GM12878 (cell line): ENCODE measurements at regions not wholly inside any gene's neighbourhood (a gene's known extent, or its start where the extent isn't known, plus 50 kb on each side); places are given as distances from the start of the nearest gene placed in this dataset.

Source experiments
- ATAC-seq: fragments of 200-7000 bp; cut with Tn5 transposase; 3 replicates; pipeline ENCODE4 v1.9.1; 2020; ENCODE audit warnings: mild to moderate bottlenecking, moderate library complexity
- BruUV-seq: library from RNA; stranded (reverse); fragments of 400-500 nt; replicated peaks from 2 replicates; lab custom pipeline; 2021; lab: Mats Ljungman, UMichigan
- CTCF ChIA-PET: fragments of 300-600 bp; sonication (Branson Sonifier 250); formaldehyde crosslinking; extraction: SDS; loops from one replicate; lab custom pipeline; 2021; ENCODE audit warnings: inconsistent platforms; lab: Yijun Ruan, JAX
- POLR2A ChIA-PET: fragments of 350-600 bp; formaldehyde crosslinking; extraction: SDS; loops from one replicate; lab custom pipeline; 2021; ENCODE audit warnings: inconsistent platforms; lab: Charles Lee
- RAD21 ChIA-PET: fragments of 300-600 bp; sonication (Branson Sonifier 250); formaldehyde crosslinking; loops from one replicate; lab custom pipeline; 2023; ENCODE audit warnings: antibody characterized with exemption; ENCODE audit not compliant: unreplicated experiment; lab: Charles Lee
- SMC1A ChIA-PET: fragments of 300-600 bp; sonication (Branson Sonifier 250); formaldehyde crosslinking; loops from one replicate; lab custom pipeline; 2023; ENCODE audit not compliant: unreplicated experiment, uncharacterized antibody; lab: Charles Lee
- DNase-seq: peaks from one replicate; pipeline ENCODE4 v3.0.0-alpha.2; 2011; ENCODE audit warnings: low read depth, low spot score
- FAIRE-seq: peaks from 3 replicates; lab custom pipeline; 2011; peaks lifted over from hg19 to GRCh38; lab: Jason Lieb, UNC
- H2AFZ ChIP-seq: 2 replicates; pipeline ENCODE4 v1.6.0; 2011; ENCODE audit warnings: low read depth, low read length, control low read depth; ENCODE audit not compliant: control insufficient read depth
- H3K27ac ChIP-seq: 2 replicates; pipeline ENCODE4 v1.5.1; 2011; ENCODE audit warnings: control low read depth; ENCODE audit not compliant: control insufficient read depth, insufficient read depth
- H3K27me3 ChIP-seq, 2 experiments: replicated peaks in 1 of 2; 2 replicates each; pipeline versions ENCODE4 v1.6.0 to v1.6.1; 2011; ENCODE audit warnings: low read length in 1 of 2; ENCODE audit not compliant: control insufficient read depth in 2 of 2, insufficient read depth in 2 of 2
- H3K36me3 ChIP-seq, 2 experiments: 2 replicates each; pipeline ENCODE4 v1.5.1; 2011; ENCODE audit warnings: low read length in 1 of 2; ENCODE audit not compliant: control insufficient read depth in 2 of 2, insufficient read depth in 2 of 2
- H3K4me1 ChIP-seq: 2 replicates; pipeline ENCODE4 v1.6.1; 2011; ENCODE audit warnings: mild to moderate bottlenecking, low read length, moderate library complexity, mixed read lengths; ENCODE audit not compliant: control insufficient read depth, insufficient read depth
- H3K4me2 ChIP-seq: 2 replicates; pipeline ENCODE4 v1.6.0; 2011; ENCODE audit warnings: control low read depth; ENCODE audit not compliant: control insufficient read depth, insufficient read depth
- H3K4me3 ChIP-seq: fragments of 200-600 bp; sonication (generic); 2 replicates; pipeline ENCODE4 v1.5.1; 2016
- H3K79me2 ChIP-seq: 2 replicates; pipeline ENCODE4 v1.6.0; 2011; ENCODE audit warnings: low read length; ENCODE audit not compliant: control insufficient read depth, insufficient read depth
- H3K9ac ChIP-seq: 2 replicates; pipeline ENCODE4 v1.8.0; 2011; ENCODE audit warnings: low read length, control low read depth, mixed read lengths; ENCODE audit not compliant: control insufficient read depth, insufficient read depth
- H3K9me3 ChIP-seq: replicated peaks from 3 replicates; pipeline ENCODE4 v1.5.1; 2011; ENCODE audit warnings: mild to moderate bottlenecking, low read length; ENCODE audit not compliant: control insufficient read depth, insufficient read depth
- H4K20me1 ChIP-seq: 2 replicates; pipeline ENCODE4 v1.6.0; 2011; ENCODE audit not compliant: control insufficient read depth, insufficient read depth
- BACH1 ChIP-seq: fragments of 450-650 bp; IDR thresholded peaks from 2 replicates; pipeline ENCODE4 v1.6.1; 2017; ENCODE audit warnings: mild to moderate bottlenecking, borderline replicate concordance
- BCL11A ChIP-seq: IDR thresholded peaks from 2 replicates; pipeline ENCODE4 v1.6.1; 2011; ENCODE audit warnings: low read depth, low read length
- SREBF1 ChIP-seq: IDR thresholded peaks from 2 replicates; pipeline ENCODE4 v1.6.1; 2012; ENCODE audit warnings: mild to moderate bottlenecking, low read length
- SUZ12 ChIP-seq: fragments of 200-600 bp; sonication (generic); IDR thresholded peaks from one replicate; pipeline ENCODE4 v1.6.1; 2018; ENCODE audit warnings: antibody characterized with exemption, mild to moderate bottlenecking; ENCODE audit not compliant: unreplicated experiment
- ZNF207 ChIP-seq: fragments of 450-650 bp; IDR thresholded peaks from 2 replicates; pipeline ENCODE4 v1.6.1; 2014; ENCODE audit warnings: antibody characterized with exemption, mild to moderate bottlenecking, borderline replicate concordance
- WGBS: methylation state at CpG from one replicate; pipeline ENCODE4 v1.1.6; 2016; ENCODE audit warnings: low lambda C conversion rate; ENCODE audit not compliant: insufficient replicate concordance, insufficient coverage; ENCODE audit errors: missing lambda C conversion rate; 5-methylcytosine and 5-hydroxymethylcytosine counted together
- in situ Hi-C: fragments of 300-500 bp; cut with MboI; formaldehyde crosslinking; loops from 9 replicates; pipeline ENCODE4 v1.14.3; 2018; ENCODE audit warnings: mixed read lengths
- intact Hi-C: fragments of 100-400 bp; cut with micrococcal nuclease; formaldehyde crosslinking; loops from one replicate; pipeline ENCODE4 v1.14.2; 2022; ENCODE audit not compliant: unreplicated experiment
- TF ChIP-seq, protein P1 (sequence below): fragments of 450-650 bp; formaldehyde crosslinking; IDR thresholded peaks from 2 replicates; pipeline ENCODE4 v1.4.0; 2022; ENCODE audit warnings: mild to moderate bottlenecking, moderate library complexity
- TF ChIP-seq, protein P2 (sequence below): fragments of 450-650 bp; IDR thresholded peaks from 2 replicates; pipeline ENCODE4 v1.6.1; 2017; ENCODE audit warnings: antibody characterized with exemption, mild to moderate bottlenecking, moderate library complexity

DNA sequence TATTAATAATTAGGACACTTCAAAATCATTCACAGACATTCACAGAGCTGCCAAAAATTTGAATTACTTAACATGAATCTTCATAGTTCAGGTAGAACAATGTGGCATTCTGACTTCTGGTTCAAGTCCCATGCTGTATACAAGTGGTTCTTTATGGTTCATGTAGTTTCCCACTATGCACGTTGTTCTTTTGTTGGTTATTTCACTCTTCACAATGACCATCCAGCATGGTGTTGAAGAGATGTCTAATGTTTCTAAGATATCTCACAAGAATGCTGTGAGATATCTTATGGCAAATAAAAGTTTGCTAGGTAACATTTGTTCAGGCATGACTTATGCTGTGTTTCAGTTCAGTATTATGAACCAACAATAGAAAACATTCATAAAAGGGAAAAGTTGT, 88.2 kb upstream of the SLITRK6 start:
- intact Hi-C loops = no loop called here
- H3K36me3 ChIP-seq = no peaks in the 10 kb centered on the region
- no peak overlapping the region for H2AFZ ChIP-seq
- no peaks in the 10 kb centered on the region for H3K27me3 ChIP-seq
- DNase-seq (no peak), ATAC-seq (no peak), FAIRE-seq (no peak)
- H4K20me1 ChIP-seq = no peaks in the 10 kb centered on the region
- H3K27ac ChIP-seq = no peak overlapping the region
- SMC1A ChIA-PET = interaction anchor here (0.7 kb wide), 1 partner anchor 387 kb away, joined by 3 read pairs; no protein-coding TSS in a partner anchor
- H3K9me3 ChIP-seq = no peaks in the 10 kb centered on the region
- CTCF ChIA-PET = no interaction called here
- RAD21 ChIA-PET = no interaction called here
- no peak for TF ChIP-seq SREBF1
- no peak for TF ChIP-seq SUZ12
- in situ Hi-C loops = no loop called here
- H3K4me2 ChIP-seq = no peak overlapping the region
- 0% methylated on average over 1 of the region's 1 CpG for WGBS
- POLR2A ChIA-PET = no interaction called here
- H3K4me1 ChIP-seq = no peaks in the 10 kb centered on the region
- no peak overlapping the region for H3K9ac ChIP-seq
- no peak overlapping the region for H3K4me3 ChIP-seq
- no TSS peak for BruUV-seq
- no peaks in the 10 kb centered on the region for H3K79me2 ChIP-seq

DNA sequence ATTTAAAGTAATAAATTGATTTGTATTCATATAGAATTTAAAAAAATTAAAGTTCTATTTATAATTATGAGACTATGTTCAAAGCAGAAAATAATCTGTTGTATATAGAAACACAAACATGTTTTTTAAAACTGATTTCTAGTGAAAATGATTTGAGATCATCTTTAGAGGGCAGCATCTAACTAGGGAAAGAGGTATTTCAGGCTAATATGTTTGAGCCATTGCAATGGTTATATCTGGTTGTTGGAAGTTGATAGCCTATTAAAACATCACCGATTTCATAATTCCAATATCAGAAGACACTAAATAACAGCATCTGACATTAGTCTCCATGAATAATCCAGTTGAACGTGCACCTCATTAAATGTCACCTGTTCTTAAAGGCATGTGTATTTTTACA, 79.8 kb upstream of the SLITRK6 start:
- no peak overlapping the region for H3K9ac ChIP-seq
- BruUV-seq = no TSS peak
- ChIA-PET CTCF (interaction anchor here (0.7 kb wide), 1 partner anchor 19 kb away, joined by 4 read pairs; no protein-coding TSS in a partner anchor), RAD21 (no interaction called here), SMC1A (interaction anchor here (0.6 to 0.7 kb wide), 2 partner anchors 126 to 495 kb away, joined by 3 read pairs; no protein-coding TSS in a partner anchor), POLR2A (no interaction called here)
- TF ChIP-seq BCL11A (no peak), BACH1 (no peak), ZNF207 (no peak)
- TF ChIP-seq, protein P1, sequence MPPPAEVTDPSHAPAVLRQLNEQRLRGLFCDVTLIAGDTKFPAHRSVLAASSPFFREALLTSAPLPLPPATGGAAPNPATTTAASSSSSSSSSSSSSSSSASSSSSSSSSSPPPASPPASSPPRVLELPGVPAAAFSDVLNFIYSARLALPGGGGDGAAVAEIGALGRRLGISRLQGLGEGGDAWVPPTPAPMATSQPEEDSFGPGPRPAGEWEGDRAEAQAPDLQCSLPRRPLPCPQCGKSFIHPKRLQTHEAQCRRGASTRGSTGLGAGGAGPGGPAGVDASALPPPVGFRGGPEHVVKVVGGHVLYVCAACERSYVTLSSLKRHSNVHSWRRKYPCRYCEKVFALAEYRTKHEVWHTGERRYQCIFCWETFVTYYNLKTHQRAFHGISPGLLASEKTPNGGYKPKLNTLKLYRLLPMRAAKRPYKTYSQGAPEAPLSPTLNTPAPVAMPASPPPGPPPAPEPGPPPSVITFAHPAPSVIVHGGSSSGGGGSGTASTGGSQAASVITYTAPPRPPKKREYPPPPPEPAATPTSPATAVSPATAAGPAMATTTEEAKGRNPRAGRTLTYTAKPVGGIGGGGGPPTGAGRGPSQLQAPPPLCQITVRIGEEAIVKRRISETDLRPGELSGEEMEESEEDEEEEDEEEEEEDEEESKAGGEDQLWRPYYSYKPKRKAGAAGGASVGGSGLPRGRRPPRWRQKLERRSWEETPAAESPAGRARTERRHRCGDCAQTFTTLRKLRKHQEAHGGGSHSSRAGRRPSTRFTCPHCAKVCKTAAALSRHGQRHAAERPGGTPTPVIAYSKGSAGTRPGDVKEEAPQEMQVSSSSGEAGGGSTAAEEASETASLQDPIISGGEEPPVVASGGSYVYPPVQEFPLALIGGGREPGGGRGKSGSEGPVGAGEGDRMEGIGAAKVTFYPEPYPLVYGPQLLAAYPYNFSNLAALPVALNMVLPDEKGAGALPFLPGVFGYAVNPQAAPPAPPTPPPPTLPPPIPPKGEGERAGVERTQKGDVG (CRISPR knock-in tag) = no peak
- TF ChIP-seq, protein P2, sequence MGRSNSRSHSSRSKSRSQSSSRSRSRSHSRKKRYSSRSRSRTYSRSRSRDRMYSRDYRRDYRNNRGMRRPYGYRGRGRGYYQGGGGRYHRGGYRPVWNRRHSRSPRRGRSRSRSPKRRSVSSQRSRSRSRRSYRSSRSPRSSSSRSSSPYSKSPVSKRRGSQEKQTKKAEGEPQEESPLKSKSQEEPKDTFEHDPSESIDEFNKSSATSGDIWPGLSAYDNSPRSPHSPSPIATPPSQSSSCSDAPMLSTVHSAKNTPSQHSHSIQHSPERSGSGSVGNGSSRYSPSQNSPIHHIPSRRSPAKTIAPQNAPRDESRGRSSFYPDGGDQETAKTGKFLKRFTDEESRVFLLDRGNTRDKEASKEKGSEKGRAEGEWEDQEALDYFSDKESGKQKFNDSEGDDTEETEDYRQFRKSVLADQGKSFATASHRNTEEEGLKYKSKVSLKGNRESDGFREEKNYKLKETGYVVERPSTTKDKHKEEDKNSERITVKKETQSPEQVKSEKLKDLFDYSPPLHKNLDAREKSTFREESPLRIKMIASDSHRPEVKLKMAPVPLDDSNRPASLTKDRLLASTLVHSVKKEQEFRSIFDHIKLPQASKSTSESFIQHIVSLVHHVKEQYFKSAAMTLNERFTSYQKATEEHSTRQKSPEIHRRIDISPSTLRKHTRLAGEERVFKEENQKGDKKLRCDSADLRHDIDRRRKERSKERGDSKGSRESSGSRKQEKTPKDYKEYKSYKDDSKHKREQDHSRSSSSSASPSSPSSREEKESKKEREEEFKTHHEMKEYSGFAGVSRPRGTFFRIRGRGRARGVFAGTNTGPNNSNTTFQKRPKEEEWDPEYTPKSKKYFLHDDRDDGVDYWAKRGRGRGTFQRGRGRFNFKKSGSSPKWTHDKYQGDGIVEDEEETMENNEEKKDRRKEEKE = no peak
- intact Hi-C loops (no loop called here), in situ Hi-C loops (no loop called here)
- DNase-seq (no peak), ATAC-seq (no peak), FAIRE-seq (no peak)
- no peaks in the 10 kb centered on the region for H3K27me3 ChIP-seq
- H3K36me3 ChIP-seq = no peaks in the 10 kb centered on the region
- H3K4me2 ChIP-seq = no peak overlapping the region
- no peaks in the 10 kb centered on the region for H3K4me1 ChIP-seq
- no peak overlapping the region for H3K27ac ChIP-seq
- 0% methylated on average over 2 of the region's 2 CpGs for WGBS
- H4K20me1 ChIP-seq = no peaks in the 10 kb centered on the region
- H3K9me3 ChIP-seq = no peaks in the 10 kb centered on the region
- H3K4me3 ChIP-seq = no peak overlapping the region
- H3K79me2 ChIP-seq = no peaks in the 10 kb centered on the region
- H2AFZ ChIP-seq = no peak overlapping the region
